SK-N-SH (cell line): ENCODE measurements at regions not wholly inside any gene's neighbourhood (a gene's known extent, or its start where the extent isn't known, plus 50 kb on each side); places are given as distances from the start of the nearest gene placed in this dataset.

Source experiments
- CTCF ChIA-PET: fragments of 300-600, 350-600 bp; formaldehyde crosslinking; extraction: SDS; loops from one replicate; lab custom pipeline; 2021; lab: Yijun Ruan, JAX
- POLR2A ChIA-PET: fragments of 350-600 bp; sonication (Branson Sonifier 250); formaldehyde crosslinking; extraction: SDS; loops from one replicate; lab custom pipeline; 2020; ENCODE audit warnings: antibody characterized with exemption, inconsistent platforms; lab: Yijun Ruan, JAX
- DNase-seq: peaks from one replicate; pipeline ENCODE4 v3.0.0; 2012
- H2AFZ ChIP-seq: fragments of 200-600 bp; sonication (generic); 2 replicates; pipeline ENCODE4 v1.8.1; 2016; ENCODE audit warnings: antibody characterized with exemption, mild to moderate bottlenecking, low read depth
- H3F3A ChIP-seq: fragments of 200-600 bp; sonication (generic); replicated peaks from 2 replicates; pipeline ENCODE3; 2016; ENCODE audit warnings: antibody characterized with exemption, mild to moderate bottlenecking; ENCODE audit not compliant: insufficient read depth
- H3K27ac ChIP-seq, 2 experiments: fragments of 200-500 bp in 1 of 2; fragments of 200-600 bp in 1 of 2; sonication (Bioruptor generic) in 1 of 2; sonication (generic), shearing (Covaris generic) in 1 of 2; 2 replicates each; pipeline versions ENCODE4 v1.5.1 to v1.6.1; 2014 to 2016; ENCODE audit warnings: low read depth in 2 of 2, inconsistent platforms in 1 of 2, low read length in 1 of 2, mild to moderate bottlenecking in 1 of 2, mixed read lengths in 1 of 2
- H3K27me3 ChIP-seq: fragments of 200-600 bp; sonication (generic), shearing (Covaris generic); 2 replicates; pipeline ENCODE4 v1.6.1; 2016; ENCODE audit warnings: mixed run types; ENCODE audit not compliant: insufficient read depth
- H3K36me3 ChIP-seq, 2 experiments: fragments of 200-500 bp in 1 of 2; fragments of 200-600 bp in 1 of 2; sonication (Bioruptor generic) in 1 of 2; sonication (generic) in 1 of 2; replicated peaks in 1 of 2; 2 replicates each; pipeline versions ENCODE3 to v1.5.1; 2014 to 2016; ENCODE audit warnings: low read length in 1 of 2, mild to moderate bottlenecking in 1 of 2; ENCODE audit not compliant: insufficient read depth in 2 of 2, control insufficient read depth in 1 of 2
- H3K4me1 ChIP-seq, 2 experiments: fragments of 200-500 bp in 1 of 2; fragments of 200-600 bp in 1 of 2; sonication (Bioruptor generic) in 1 of 2; sonication (generic), shearing (Covaris generic) in 1 of 2; 2 replicates each; pipeline versions ENCODE4 v1.5.1 to v1.6.1; 2014 to 2016; ENCODE audit warnings: low read depth in 1 of 2, low read length in 1 of 2, mixed run types in 1 of 2; ENCODE audit not compliant: insufficient read depth in 2 of 2, control insufficient read depth in 1 of 2
- H3K4me2 ChIP-seq: fragments of 200-600 bp; sonication (generic), shearing (Covaris generic); 2 replicates; pipeline ENCODE4 v1.6.1; 2017; ENCODE audit warnings: mixed run types
- H3K4me3 ChIP-seq, 2 experiments: fragments of 200-500 bp in 1 of 2; fragments of 200-600 bp in 1 of 2; sonication (Bioruptor generic) in 1 of 2; sonication (generic), shearing (Covaris generic) in 1 of 2; 2 replicates each; pipeline versions ENCODE4 v1.5.1 to v1.8.1; 2014 to 2016; ENCODE audit warnings: low read depth in 2 of 2, inconsistent platforms in 1 of 2, low read length in 1 of 2, mild to moderate bottlenecking in 1 of 2, mixed read lengths in 1 of 2, moderate library complexity in 1 of 2
- H3K79me2 ChIP-seq: fragments of 200-600 bp; sonication (generic); 2 replicates; pipeline ENCODE4 v1.8.1; 2017; ENCODE audit warnings: mild to moderate bottlenecking; ENCODE audit not compliant: insufficient read depth
- H3K9ac ChIP-seq: fragments of 200-600 bp; sonication (generic); 2 replicates; pipeline ENCODE4 v1.6.1; 2017; ENCODE audit warnings: mixed run types
- H3K9me2 ChIP-seq: fragments of 200-600 bp; sonication (generic); 2 replicates; pipeline ENCODE4 v1.6.1; 2017; ENCODE audit warnings: mixed run types
- H3K9me3 ChIP-seq: fragments of 200-600 bp; sonication (generic); 2 replicates; pipeline ENCODE4 v1.6.1; 2017; ENCODE audit warnings: mixed run types, mild to moderate bottlenecking, moderate library complexity
- H4K20me1 ChIP-seq: fragments of 200-600 bp; sonication (generic); 2 replicates; pipeline ENCODE4 v1.6.1; 2017; ENCODE audit warnings: mild to moderate bottlenecking, mixed run types; ENCODE audit not compliant: insufficient read depth
- EP300 ChIP-seq, 2 experiments: IDR thresholded peaks; 2 replicates each; pipeline versions ENCODE4 v1.4.0 to v1.6.1; 2012; ENCODE audit warnings: borderline replicate concordance in 1 of 2, low read depth in 1 of 2, low read length in 1 of 2
- FOSL2 ChIP-seq: IDR thresholded peaks from 2 replicates; pipeline ENCODE4 v1.4.0; 2012; ENCODE audit warnings: low read depth, mild to moderate bottlenecking, moderate library complexity, borderline replicate concordance
- FOXJ3 ChIP-seq: sonication (generic); formaldehyde crosslinking; IDR thresholded peaks from 2 replicates; pipeline ENCODE4 v1.5.1; 2020; ENCODE audit warnings: mild to moderate bottlenecking, missing genetic modification reagents
- FOXM1 ChIP-seq: IDR thresholded peaks from 2 replicates; pipeline ENCODE4 v1.4.0; 2012; ENCODE audit warnings: low read depth, mild to moderate bottlenecking
- GABPA ChIP-seq: IDR thresholded peaks from 2 replicates; pipeline ENCODE4 v1.4.0; 2012; ENCODE audit warnings: low read depth, mild to moderate bottlenecking
- GATA2 ChIP-seq: sonication (generic); formaldehyde crosslinking; IDR thresholded peaks from 2 replicates; pipeline ENCODE4 v1.5.0; 2020; ENCODE audit warnings: mild to moderate bottlenecking, missing genetic modification reagents
- MAX ChIP-seq: IDR thresholded peaks from 2 replicates; pipeline ENCODE4 v1.4.0; 2012; ENCODE audit warnings: low read depth
- MXI1 ChIP-seq: IDR thresholded peaks from 2 replicates; pipeline ENCODE4 v1.6.1; 2012; ENCODE audit warnings: mild to moderate bottlenecking, low read depth, low read length, improper control_type of control experiment
- NFIC ChIP-seq: IDR thresholded peaks from 2 replicates; pipeline ENCODE4 v1.4.0; 2012; ENCODE audit warnings: borderline replicate concordance
- NRF1 ChIP-seq: IDR thresholded peaks from 2 replicates; pipeline ENCODE4 v1.6.1; 2012; ENCODE audit warnings: low read depth, mild to moderate bottlenecking, low read length
- POLR2AphosphoS5 ChIP-seq: IDR thresholded peaks from 2 replicates; pipeline ENCODE4 v1.6.1; 2012; ENCODE audit warnings: low read depth, low read length
- RAD21 ChIP-seq: IDR thresholded peaks from 2 replicates; pipeline ENCODE4 v1.6.1; 2012; ENCODE audit warnings: mild to moderate bottlenecking, low read length
- RXRA ChIP-seq: IDR thresholded peaks from 2 replicates; pipeline ENCODE4 v1.4.0; 2012; ENCODE audit warnings: low read depth, mild to moderate bottlenecking, borderline replicate concordance
- SIN3A ChIP-seq: IDR thresholded peaks from 2 replicates; pipeline ENCODE4 v1.6.1; 2012; ENCODE audit warnings: low read depth, mild to moderate bottlenecking, low read length, moderate library complexity, borderline replicate concordance
- YY1 ChIP-seq: IDR thresholded peaks from 2 replicates; pipeline ENCODE4 v1.4.0; 2012; ENCODE audit warnings: low read depth, mild to moderate bottlenecking
- WGBS: methylation state at CpG from one replicate; pipeline ENCODE4 v1.1.6; 2017; ENCODE audit warnings: low lambda C conversion rate; 5-methylcytosine and 5-hydroxymethylcytosine counted together
- TF ChIP-seq, protein P1 (sequence below): fragments of 200-600 bp; sonication (generic); IDR thresholded peaks from 2 replicates; pipeline ENCODE4 v1.6.1; 2017; ENCODE audit warnings: antibody characterized with exemption, mild to moderate bottlenecking, moderate library complexity
- TF ChIP-seq, protein P2 (sequence below): IDR thresholded peaks from 2 replicates; pipeline ENCODE4; 2012
- TF ChIP-seq, protein P3 (sequence below): IDR thresholded peaks from 2 replicates; pipeline ENCODE4 v1.4.0; 2012; ENCODE audit warnings: low read depth, borderline replicate concordance

DNA sequence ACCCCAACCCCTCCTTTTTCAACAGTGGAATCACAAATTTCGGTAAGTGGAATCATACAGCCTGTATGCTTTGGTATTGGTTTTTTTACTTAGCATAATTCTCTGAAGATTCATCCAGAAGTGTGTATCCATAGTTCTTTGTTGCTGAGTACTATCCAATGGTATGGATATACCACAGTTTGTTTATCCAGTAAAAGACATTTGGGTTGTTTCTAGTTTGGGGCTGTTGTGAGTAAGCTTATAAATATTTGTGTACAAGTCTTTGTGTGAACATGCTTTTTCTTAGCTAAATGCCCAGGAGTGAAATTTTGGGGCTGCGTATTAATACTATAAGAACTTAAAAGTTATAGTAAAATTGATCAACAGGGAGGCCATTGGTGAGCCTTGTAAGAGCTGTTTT lies 57.5 kb upstream of the GC start:
- Histone ChIP-seq H3K9ac (no peak overlapping the region), H3K79me2 (no peaks in the 10 kb centered on the region), H3K9me3 (no peaks in the 10 kb centered on the region), H3K36me3 (no peaks in the 10 kb centered on the region), H4K20me1 (no peaks in the 10 kb centered on the region), H3K4me3 (no peak overlapping the region), H3F3A (no peaks in the 10 kb centered on the region), H3K9me2 (no peaks in the 10 kb centered on the region), H3K27me3 (no peaks in the 10 kb centered on the region), H3K4me2 (no peak overlapping the region)
- POLR2A ChIA-PET = no interaction called here
- DNase-seq = no peak
- WGBS = 6% methylated on average over 2 of the region's 2 CpGs
- TF ChIP-seq, protein P1, sequence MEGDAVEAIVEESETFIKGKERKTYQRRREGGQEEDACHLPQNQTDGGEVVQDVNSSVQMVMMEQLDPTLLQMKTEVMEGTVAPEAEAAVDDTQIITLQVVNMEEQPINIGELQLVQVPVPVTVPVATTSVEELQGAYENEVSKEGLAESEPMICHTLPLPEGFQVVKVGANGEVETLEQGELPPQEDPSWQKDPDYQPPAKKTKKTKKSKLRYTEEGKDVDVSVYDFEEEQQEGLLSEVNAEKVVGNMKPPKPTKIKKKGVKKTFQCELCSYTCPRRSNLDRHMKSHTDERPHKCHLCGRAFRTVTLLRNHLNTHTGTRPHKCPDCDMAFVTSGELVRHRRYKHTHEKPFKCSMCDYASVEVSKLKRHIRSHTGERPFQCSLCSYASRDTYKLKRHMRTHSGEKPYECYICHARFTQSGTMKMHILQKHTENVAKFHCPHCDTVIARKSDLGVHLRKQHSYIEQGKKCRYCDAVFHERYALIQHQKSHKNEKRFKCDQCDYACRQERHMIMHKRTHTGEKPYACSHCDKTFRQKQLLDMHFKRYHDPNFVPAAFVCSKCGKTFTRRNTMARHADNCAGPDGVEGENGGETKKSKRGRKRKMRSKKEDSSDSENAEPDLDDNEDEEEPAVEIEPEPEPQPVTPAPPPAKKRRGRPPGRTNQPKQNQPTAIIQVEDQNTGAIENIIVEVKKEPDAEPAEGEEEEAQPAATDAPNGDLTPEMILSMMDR = no peak
- TF ChIP-seq SIN3A = no peak
- TF ChIP-seq MAX = no peak
- no peak for TF ChIP-seq MXI1
- TF ChIP-seq RAD21 = no peak
- no peak for TF ChIP-seq GATA2 (CRISPR knock-in tag)
- TF ChIP-seq YY1 = no peak
- TF ChIP-seq EP300 (IDR thresholded peaks at IDR 0.05; ENCODE audit: borderline replicate concordance in 1 of 2, low read depth in 1 of 2, low read length in 1 of 2) = no peak
- no peak for TF ChIP-seq FOSL2
- TF ChIP-seq FOXJ3 = no peak
- TF ChIP-seq POLR2AphosphoS5 = no peak
- TF ChIP-seq, protein P2, sequence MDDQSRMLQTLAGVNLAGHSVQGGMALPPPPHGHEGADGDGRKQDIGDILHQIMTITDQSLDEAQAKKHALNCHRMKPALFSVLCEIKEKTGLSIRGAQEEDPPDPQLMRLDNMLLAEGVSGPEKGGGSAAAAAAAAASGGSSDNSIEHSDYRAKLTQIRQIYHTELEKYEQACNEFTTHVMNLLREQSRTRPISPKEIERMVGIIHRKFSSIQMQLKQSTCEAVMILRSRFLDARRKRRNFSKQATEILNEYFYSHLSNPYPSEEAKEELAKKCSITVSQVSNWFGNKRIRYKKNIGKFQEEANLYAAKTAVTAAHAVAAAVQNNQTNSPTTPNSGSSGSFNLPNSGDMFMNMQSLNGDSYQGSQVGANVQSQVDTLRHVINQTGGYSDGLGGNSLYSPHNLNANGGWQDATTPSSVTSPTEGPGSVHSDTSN = no peak
- TF ChIP-seq RXRA = no peak
- TF ChIP-seq NRF1 = no peak
- no peak for TF ChIP-seq NFIC
- TF ChIP-seq FOXM1 = no peak
- no peak for TF ChIP-seq GABPA
- TF ChIP-seq, protein P3, sequence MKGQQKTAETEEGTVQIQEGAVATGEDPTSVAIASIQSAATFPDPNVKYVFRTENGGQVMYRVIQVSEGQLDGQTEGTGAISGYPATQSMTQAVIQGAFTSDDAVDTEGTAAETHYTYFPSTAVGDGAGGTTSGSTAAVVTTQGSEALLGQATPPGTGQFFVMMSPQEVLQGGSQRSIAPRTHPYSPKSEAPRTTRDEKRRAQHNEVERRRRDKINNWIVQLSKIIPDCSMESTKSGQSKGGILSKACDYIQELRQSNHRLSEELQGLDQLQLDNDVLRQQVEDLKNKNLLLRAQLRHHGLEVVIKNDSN = no peak
- TF ChIP-seq, all 33 proteins: peak for 0
- CTCF ChIA-PET = no interaction called here
- Histone ChIP-seq H3K4me1 (no peaks in the 10 kb centered on the region), H2AFZ (no peak overlapping the region), H3K27ac (no peak overlapping the region)
